HUES48 (cell line): ENCODE measurements at regions not wholly inside any gene's neighbourhood (a gene's known extent, or its start where the extent isn't known, plus 50 kb on each side); places are given as distances from the start of the nearest gene placed in this dataset.

Experiments used
- H3K27ac ChIP-seq: one replicate; pipeline ENCODE4 v1.7.0; 2013; ENCODE audit warnings: low read depth, low read length, inconsistent platforms
- H3K27me3 ChIP-seq: 2 replicates; pipeline ENCODE4 v1.6.1; 2013; ENCODE audit warnings: mild to moderate bottlenecking, low read length; ENCODE audit not compliant: control insufficient read depth, insufficient read depth
- H3K36me3 ChIP-seq: 2 replicates; pipeline ENCODE4 v1.6.1; 2013; ENCODE audit warnings: low read length; ENCODE audit not compliant: control insufficient read depth, insufficient read depth
- H3K4me1 ChIP-seq: 2 replicates; pipeline ENCODE4 v1.6.1; 2013; ENCODE audit warnings: mild to moderate bottlenecking, low read length; ENCODE audit not compliant: control insufficient read depth, insufficient read depth
- H3K4me3 ChIP-seq: 2 replicates; pipeline ENCODE4 v1.5.1; 2013; ENCODE audit warnings: mild to moderate bottlenecking, low read depth, low read length
- H3K9ac ChIP-seq: 2 replicates; pipeline ENCODE4 v1.6.1; 2013; ENCODE audit warnings: mild to moderate bottlenecking, low read depth, low read length, moderate library complexity
- H3K9me3 ChIP-seq: 2 replicates; pipeline ENCODE4 v1.6.1; 2013; ENCODE audit warnings: low read length; ENCODE audit not compliant: control insufficient read depth, insufficient read depth

- no peak overlapping the region for H3K27ac ChIP-seq
- H3K9ac ChIP-seq = no peak overlapping the region
- peaks cover 9% of the 10 kb centered on the region; the same call in 1 of the 2 replicates for H3K36me3 ChIP-seq
- no peaks in the 10 kb centered on the region for H3K9me3 ChIP-seq
- no peak overlapping the region for H3K4me3 ChIP-seq
- H3K4me1 ChIP-seq = no peaks in the 10 kb centered on the region
- no peaks in the 10 kb centered on the region for H3K27me3 ChIP-seq
Observed at GRCh38 chr4:123257591-123257990, 139.0 kb upstream of the SPRY1 start.

- Histone ChIP-seq H3K9ac (no peak overlapping the region), H3K36me3 (peaks cover 9% of the 10 kb centered on the region; the same call in 1 of the 2 replicates), H3K27ac (no peak overlapping the region), H3K4me3 (no peak overlapping the region), H3K9me3 (no peaks in the 10 kb centered on the region), H3K27me3 (no peaks in the 10 kb centered on the region), H3K4me1 (no peaks in the 10 kb centered on the region)
Observed at GRCh38 chr4:123259676-123260646, 136.6 kb upstream of the SPRY1 start.

GRCh38 chr4:123260653-123261052 lies 135.9 kb upstream of the SPRY1 start:
- H3K27ac ChIP-seq = no peak overlapping the region
- H3K27me3 ChIP-seq = no peaks in the 10 kb centered on the region
- no peak overlapping the region for H3K4me3 ChIP-seq
- peaks cover 9% of the 10 kb centered on the region; the same call in 1 of the 2 replicates for H3K36me3 ChIP-seq
- no peaks in the 10 kb centered on the region for H3K9me3 ChIP-seq
- H3K4me1 ChIP-seq = no peaks in the 10 kb centered on the region; the same call in 1 of the 2 replicates
- no peak overlapping the region; the same call in 1 of the 2 replicates for H3K9ac ChIP-seq

GRCh38 chr4:123262080-123262479 lies 134.5 kb upstream of the SPRY1 start:
- no peak overlapping the region for H3K9ac ChIP-seq
- H3K36me3 ChIP-seq = no peaks in the 10 kb centered on the region
- no peaks in the 10 kb centered on the region for H3K9me3 ChIP-seq
- no peak overlapping the region for H3K4me3 ChIP-seq
- no peaks in the 10 kb centered on the region for H3K27me3 ChIP-seq
- no peak overlapping the region for H3K27ac ChIP-seq
- H3K4me1 ChIP-seq = peaks cover 5% of the 10 kb centered on the region; the same call in 1 of the 2 replicates

- H3K4me3 ChIP-seq = no peak overlapping the region
- H3K9ac ChIP-seq = no peak overlapping the region
- no peaks in the 10 kb centered on the region for H3K9me3 ChIP-seq
- H3K36me3 ChIP-seq = no peaks in the 10 kb centered on the region
- peaks cover 5% of the 10 kb centered on the region; the same call in 1 of the 2 replicates for H3K4me1 ChIP-seq
- H3K27me3 ChIP-seq = no peaks in the 10 kb centered on the region
- no peak overlapping the region for H3K27ac ChIP-seq
Observed at GRCh38 chr4:123265443-123265842, 131.2 kb upstream of the SPRY1 start.

- no peak overlapping the region for H3K9ac ChIP-seq
- no peaks in the 10 kb centered on the region for H3K9me3 ChIP-seq
- H3K27me3 ChIP-seq = no peaks in the 10 kb centered on the region
- H3K27ac ChIP-seq = no peak overlapping the region
- H3K36me3 ChIP-seq = no peaks in the 10 kb centered on the region
- H3K4me1 ChIP-seq = peaks cover 5% of the 10 kb centered on the region; the same call in 1 of the 2 replicates
- H3K4me3 ChIP-seq = no peak overlapping the region
Observed at GRCh38 chr4:123266221-123266620, 130.4 kb upstream of the SPRY1 start.

- no peaks in the 10 kb centered on the region for H3K4me1 ChIP-seq
- H3K9ac ChIP-seq = no peak overlapping the region
- H3K4me3 ChIP-seq = no peak overlapping the region
- H3K9me3 ChIP-seq = no peaks in the 10 kb centered on the region
- H3K36me3 ChIP-seq = no peaks in the 10 kb centered on the region
- H3K27ac ChIP-seq = no peak overlapping the region
- no peaks in the 10 kb centered on the region for H3K27me3 ChIP-seq
Observed at GRCh38 chr4:123278755-123279154, 117.8 kb upstream of the SPRY1 start.

GRCh38 chr4:123283371-123283895 lies 113.2 kb upstream of the SPRY1 start:
- no peak overlapping the region for H3K4me3 ChIP-seq
- H3K27me3 ChIP-seq = no peaks in the 10 kb centered on the region
- H3K9me3 ChIP-seq = no peaks in the 10 kb centered on the region
- H3K9ac ChIP-seq = no peak overlapping the region
- no peaks in the 10 kb centered on the region for H3K4me1 ChIP-seq
- no peak overlapping the region for H3K27ac ChIP-seq
- no peaks in the 10 kb centered on the region for H3K36me3 ChIP-seq

- Histone ChIP-seq H3K4me1 (no peaks in the 10 kb centered on the region), H3K9ac (no peak overlapping the region), H3K9me3 (no peaks in the 10 kb centered on the region), H3K27me3 (no peaks in the 10 kb centered on the region), H3K36me3 (no peaks in the 10 kb centered on the region), H3K27ac (no peak overlapping the region), H3K4me3 (no peak overlapping the region)
Observed at GRCh38 chr4:123284168-123284567, 112.4 kb upstream of the SPRY1 start.

- H3K27me3 ChIP-seq = no peaks in the 10 kb centered on the region
- H3K9me3 ChIP-seq = peaks cover 2% of the 10 kb centered on the region; the same call in 1 of the 2 replicates
- no peak overlapping the region for H3K4me3 ChIP-seq
- H3K27ac ChIP-seq = no peak overlapping the region
- no peaks in the 10 kb centered on the region for H3K36me3 ChIP-seq
- no peaks in the 10 kb centered on the region for H3K4me1 ChIP-seq
- H3K9ac ChIP-seq = no peak overlapping the region
Observed at GRCh38 chr4:123286903-123287466, 109.6 kb upstream of the SPRY1 start.
